ENCODE measurements at regions not wholly inside any gene's neighbourhood (a gene's known extent, or its start where the extent isn't known, plus 50 kb on each side); places are given as distances from the start of the nearest gene placed in this dataset.

DNA sequence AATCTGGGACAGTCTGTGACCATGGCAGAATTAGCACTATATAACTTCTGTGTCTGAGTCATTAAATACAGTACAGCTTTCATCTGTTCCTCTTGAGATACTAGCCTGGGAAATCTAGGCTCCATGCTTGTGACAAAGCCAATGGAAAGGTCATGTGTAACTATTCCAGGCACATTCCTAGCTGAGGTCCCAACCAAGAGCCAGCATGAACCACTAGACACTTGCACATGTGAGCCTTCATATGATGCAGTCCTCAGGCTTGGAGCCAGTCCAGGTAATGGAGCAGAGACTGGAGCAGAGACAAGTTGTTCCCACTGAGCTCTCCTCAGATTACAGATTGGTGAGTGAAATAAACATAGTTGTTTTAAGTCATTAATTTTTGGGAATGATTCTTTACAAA, 412.4 kb upstream of the ZNF462 start:
- no peak overlapping the region for H2BK20ac ChIP-seq (ENCODE audit: low read length)
- no peak overlapping the region for H3K4me3 ChIP-seq (ENCODE audit: extremely low read depth in 1 of 4, insufficient read depth in 2 of 4, low read depth in 3 of 4, low read length in 4 of 4)
- no peak overlapping the region for H3K23ac ChIP-seq (ENCODE audit: insufficient read length)
- no peak overlapping the region for H2AK5ac ChIP-seq (ENCODE audit: low read depth, low read length)
- ChIA-PET CTCF (ENCODE audit: partially characterized antibody) (interaction anchor here (1.1 to 1.7 kb wide), 2 partner anchors 19 to 165 kb away, joined by 3 to 4 read pairs; no protein-coding TSS in a partner anchor), POLR2A (ENCODE audit: partially characterized antibody) (no interaction called here)
- no peak overlapping the region for H3K56ac ChIP-seq (replicated peaks; ENCODE audit: insufficient read length, low read depth, low read length)
- H4K91ac ChIP-seq (replicated peaks; ENCODE audit: insufficient read length, low read length): no peak overlapping the region
- H2BK12ac ChIP-seq (ENCODE audit: low read depth, low read length): no peak overlapping the region
- FAIRE-seq: no peak
- no peaks in the 10 kb centered on the region for H3K27me3 ChIP-seq (replicated peaks in 1 of 4; ENCODE audit: control insufficient read depth in 3 of 4, extremely low read depth in 1 of 4, insufficient read depth in 3 of 4, low read length in 3 of 4)
- H4K20me1 ChIP-seq (replicated peaks in 1 of 2; ENCODE audit: control insufficient read depth in 1 of 2, insufficient read depth in 2 of 2, low read length in 2 of 2): no peaks in the 10 kb centered on the region
- no peak overlapping the region for H3K4ac ChIP-seq (replicated peaks; ENCODE audit: insufficient read length, low read depth, low read length)
- DNase-seq (ENCODE audit: low read depth in 1 of 2, low spot score in 2 of 2): no peak
- no peak overlapping the region for H2BK5ac ChIP-seq (ENCODE audit: low read depth, low read length)
- H3K36me3 ChIP-seq (ENCODE audit: control insufficient read depth in 2 of 4, insufficient read depth in 4 of 4, low read length in 3 of 4): no peaks in the 10 kb centered on the region
- H3K14ac ChIP-seq (ENCODE audit: insufficient read length): no peak overlapping the region
- no peaks in the 10 kb centered on the region for H3K23me2 ChIP-seq (ENCODE audit: low read depth, low read length)
- no peaks in the 10 kb centered on the region for H3K4me1 ChIP-seq (replicated peaks in 1 of 4; ENCODE audit: control insufficient read depth in 3 of 4, insufficient read depth in 4 of 4, low read length in 3 of 4)
- no peak overlapping the region for H3K4me2 ChIP-seq (ENCODE audit: insufficient read depth in 1 of 2, low read depth in 2 of 2, low read length in 2 of 2)
- H3K9ac ChIP-seq (replicated peaks in 1 of 4; ENCODE audit: extremely low read depth in 1 of 4, low read depth in 3 of 4, low read length in 3 of 4): no peak overlapping the region
- H3K79me2 ChIP-seq (ENCODE audit: control insufficient read depth in 1 of 2, insufficient read depth in 2 of 2, low read length in 2 of 2): no peaks in the 10 kb centered on the region
- no peaks in the 10 kb centered on the region for H3K79me1 ChIP-seq (ENCODE audit: low read depth, low read length)
- H3K9me3 ChIP-seq (ENCODE audit: insufficient read depth in 2 of 2, low read depth in 1 of 2, low read length in 1 of 2): no peaks in the 10 kb centered on the region
- H4K8ac ChIP-seq (ENCODE audit: extremely low read depth, insufficient read depth, low read length): no peak overlapping the region
- H2AFZ ChIP-seq (ENCODE audit: low read length): no peak overlapping the region
- H3K18ac ChIP-seq (ENCODE audit: extremely low read depth, low read length): no peak overlapping the region
- H4K5ac ChIP-seq (ENCODE audit: insufficient read length, low read depth, low read length): no peak overlapping the region
- no peak overlapping the region for H3K27ac ChIP-seq (ENCODE audit: low read depth, low read length)
- H2BK15ac ChIP-seq (ENCODE audit: low read length): no peak overlapping the region
- no peak overlapping the region for H2BK120ac ChIP-seq (replicated peaks; ENCODE audit: low read depth, low read length)
- TF ChIP-seq SRF (IDR thresholded peaks at IDR 0.05; ENCODE audit: low read depth, low read length) (no peak), SP2 (IDR thresholded peaks at IDR 0.05; ENCODE audit: low read length) (no peak), PHF8 (conservative IDR thresholded peaks at IDR 0.05; ENCODE audit: low read depth, low read length) (no peak), ASH2L (IDR thresholded peaks at IDR 0.05; ENCODE audit: low read length) (no peak), KDM4A (IDR thresholded peaks at IDR 0.05; ENCODE audit: low read depth, low read length, severe bottlenecking) (no peak), POLR2A (IDR thresholded peaks at IDR 0.05; ENCODE audit: control extremely low read depth in 1 of 2, low read depth in 2 of 2, low read length in 2 of 2) (no peak), EP300 (IDR thresholded peaks at IDR 0.05; ENCODE audit: borderline replicate concordance in 1 of 2, low read depth in 2 of 2, low read length in 2 of 2) (no peak), JUN (IDR thresholded peaks at IDR 0.05; ENCODE audit: low read depth, low read length) (no peak), MAFK (IDR thresholded peaks at IDR 0.05; ENCODE audit: low read depth, low read length) (no peak), NRF1 (IDR thresholded peaks at IDR 0.05; ENCODE audit: low read depth, low read length) (no peak), EGR1 (IDR thresholded peaks at IDR 0.05; ENCODE audit: borderline replicate concordance, low read depth, low read length) (no peak), HDAC6 (IDR thresholded peaks at IDR 0.05; ENCODE audit: low read depth, low read length) (no peak)
- TF ChIP-seq, protein P1, sequence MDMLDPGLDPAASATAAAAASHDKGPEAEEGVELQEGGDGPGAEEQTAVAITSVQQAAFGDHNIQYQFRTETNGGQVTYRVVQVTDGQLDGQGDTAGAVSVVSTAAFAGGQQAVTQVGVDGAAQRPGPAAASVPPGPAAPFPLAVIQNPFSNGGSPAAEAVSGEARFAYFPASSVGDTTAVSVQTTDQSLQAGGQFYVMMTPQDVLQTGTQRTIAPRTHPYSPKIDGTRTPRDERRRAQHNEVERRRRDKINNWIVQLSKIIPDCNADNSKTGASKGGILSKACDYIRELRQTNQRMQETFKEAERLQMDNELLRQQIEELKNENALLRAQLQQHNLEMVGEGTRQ (IDR thresholded peaks at IDR 0.05; ENCODE audit: low read length): no peak
- TF ChIP-seq, protein P2, sequence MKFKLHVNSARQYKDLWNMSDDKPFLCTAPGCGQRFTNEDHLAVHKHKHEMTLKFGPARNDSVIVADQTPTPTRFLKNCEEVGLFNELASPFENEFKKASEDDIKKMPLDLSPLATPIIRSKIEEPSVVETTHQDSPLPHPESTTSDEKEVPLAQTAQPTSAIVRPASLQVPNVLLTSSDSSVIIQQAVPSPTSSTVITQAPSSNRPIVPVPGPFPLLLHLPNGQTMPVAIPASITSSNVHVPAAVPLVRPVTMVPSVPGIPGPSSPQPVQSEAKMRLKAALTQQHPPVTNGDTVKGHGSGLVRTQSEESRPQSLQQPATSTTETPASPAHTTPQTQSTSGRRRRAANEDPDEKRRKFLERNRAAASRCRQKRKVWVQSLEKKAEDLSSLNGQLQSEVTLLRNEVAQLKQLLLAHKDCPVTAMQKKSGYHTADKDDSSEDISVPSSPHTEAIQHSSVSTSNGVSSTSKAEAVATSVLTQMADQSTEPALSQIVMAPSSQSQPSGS (IDR thresholded peaks at IDR 0.05; ENCODE audit: low read length): no peak

Measured in H1 (cell line).